ENCODE measurements at regions not wholly inside any gene's neighbourhood (a gene's known extent, or its start where the extent isn't known, plus 50 kb on each side); places are given as distances from the start of the nearest gene placed in this dataset.

DNA sequence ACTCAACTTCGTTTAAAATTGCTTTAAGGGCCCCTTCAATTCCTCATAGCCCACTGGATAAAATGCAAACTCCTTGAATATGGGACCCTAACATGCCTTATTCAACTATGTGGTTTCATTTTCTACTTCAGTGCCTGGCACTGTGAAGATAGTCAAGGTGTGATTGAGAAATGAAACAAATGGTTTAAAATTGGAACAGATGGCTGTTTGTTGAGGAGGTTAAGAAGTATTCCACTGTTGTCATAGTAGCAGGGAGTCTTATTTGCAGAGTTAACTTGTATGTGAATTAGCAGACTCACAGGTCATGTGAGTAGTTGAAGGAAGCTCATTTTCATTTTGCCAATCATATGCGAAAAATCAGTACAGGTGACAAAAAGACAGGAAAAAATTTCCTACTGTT is 593.3 kb downstream of the KCTD8 start:
- TF ChIP-seq POLR2A (IDR thresholded peaks at IDR 0.05), result no peak
- TF ChIP-seq POLR2AphosphoS5 (IDR thresholded peaks at IDR 0.05), result no peak
